DND-41 (cell line): ENCODE measurements at regions not wholly inside any gene's neighbourhood (a gene's known extent, or its start where the extent isn't known, plus 50 kb on each side); places are given as distances from the start of the nearest gene placed in this dataset.

ENCODE experiments used
- CTCF ChIP-seq: IDR thresholded peaks from 2 replicates; pipeline ENCODE4 v1.5.1; 2012; ENCODE audit warnings: borderline replicate concordance, low read length, moderate library complexity, mild to moderate bottlenecking; ENCODE audit not compliant: poor library complexity, severe bottlenecking; ENCODE audit errors: extremely low read depth
- EZH2 ChIP-seq: IDR thresholded peaks from 3 replicates; pipeline ENCODE4 v1.6.1; 2012; ENCODE audit warnings: borderline replicate concordance, low read depth, mild to moderate bottlenecking, moderate library complexity, low read length, inconsistent platforms; ENCODE audit not compliant: severe bottlenecking

GRCh38 chr13:61275736-61276135, 139.9 kb downstream of the PCDH20 start:
- TF ChIP-seq CTCF = no peak
- no peak for TF ChIP-seq EZH2
